ENCODE measurements at regions not wholly inside any gene's neighbourhood (a gene's known extent, or its start where the extent isn't known, plus 50 kb on each side); places are given as distances from the start of the nearest gene placed in this dataset.

GRCh38 chr10:90598513-90598912 is 259.3 kb downstream of the HTR7 start:
- no peaks in the 10 kb centered on the region for H3K4me1 ChIP-seq (ENCODE audit: control insufficient read depth, insufficient read depth, low read length, poor library complexity, severe bottlenecking)
- H3K9me3 ChIP-seq (ENCODE audit: control insufficient read depth, low read length): no peaks in the 10 kb centered on the region
- H3K27ac ChIP-seq (ENCODE audit: insufficient read depth, low read length, poor library complexity, severe bottlenecking): no peak overlapping the region
- no peaks in the 10 kb centered on the region for H3K36me3 ChIP-seq (ENCODE audit: control insufficient read depth, insufficient read depth, low read length)
- H3K4me3 ChIP-seq (ENCODE audit: insufficient read depth, low read depth, low read length, poor library complexity, severe bottlenecking): no peak overlapping the region
- no peak for DNase-seq
- no peaks in the 10 kb centered on the region for H3K27me3 ChIP-seq (replicated peaks; ENCODE audit: control insufficient read depth, insufficient read depth, low read length, poor library complexity, severe bottlenecking)

GRCh38 chr10:90602862-90603610 is 254.8 kb downstream of the HTR7 start:
- no peaks in the 10 kb centered on the region for H3K27me3 ChIP-seq (replicated peaks; ENCODE audit: control insufficient read depth, insufficient read depth, low read length, poor library complexity, severe bottlenecking)
- H3K36me3 ChIP-seq (ENCODE audit: control insufficient read depth, insufficient read depth, low read length): no peaks in the 10 kb centered on the region
- H3K27ac ChIP-seq (ENCODE audit: insufficient read depth, low read length, poor library complexity, severe bottlenecking): no peak overlapping the region
- no peaks in the 10 kb centered on the region for H3K9me3 ChIP-seq (ENCODE audit: control insufficient read depth, low read length)
- no peak overlapping the region for H3K4me3 ChIP-seq (ENCODE audit: insufficient read depth, low read depth, low read length, poor library complexity, severe bottlenecking)
- H3K4me1 ChIP-seq (ENCODE audit: control insufficient read depth, insufficient read depth, low read length, poor library complexity, severe bottlenecking): no peaks in the 10 kb centered on the region
- no peak for DNase-seq

- no peaks in the 10 kb centered on the region for H3K36me3 ChIP-seq (ENCODE audit: control insufficient read depth, insufficient read depth, low read length)
- H3K4me1 ChIP-seq (ENCODE audit: control insufficient read depth, insufficient read depth, low read length, poor library complexity, severe bottlenecking): no peaks in the 10 kb centered on the region
- no peak overlapping the region for H3K4me3 ChIP-seq (ENCODE audit: insufficient read depth, low read depth, low read length, poor library complexity, severe bottlenecking)
- H3K27ac ChIP-seq (ENCODE audit: insufficient read depth, low read length, poor library complexity, severe bottlenecking): no peak overlapping the region
- no peaks in the 10 kb centered on the region for H3K27me3 ChIP-seq (replicated peaks; ENCODE audit: control insufficient read depth, insufficient read depth, low read length, poor library complexity, severe bottlenecking)
- no peaks in the 10 kb centered on the region for H3K9me3 ChIP-seq (ENCODE audit: control insufficient read depth, low read length)
- no peak for DNase-seq
These were observed 253.2 kb downstream of the HTR7 start for GRCh38 chr10:90604636-90605035.

- Histone ChIP-seq H3K27me3 (replicated peaks; ENCODE audit: control insufficient read depth, insufficient read depth, low read length, poor library complexity, severe bottlenecking) (no peaks in the 10 kb centered on the region), H3K4me3 (ENCODE audit: insufficient read depth, low read depth, low read length, poor library complexity, severe bottlenecking) (no peak overlapping the region), H3K4me1 (ENCODE audit: control insufficient read depth, insufficient read depth, low read length, poor library complexity, severe bottlenecking) (no peaks in the 10 kb centered on the region), H3K27ac (ENCODE audit: insufficient read depth, low read length, poor library complexity, severe bottlenecking) (no peak overlapping the region), H3K36me3 (ENCODE audit: control insufficient read depth, insufficient read depth, low read length) (no peaks in the 10 kb centered on the region), H3K9me3 (ENCODE audit: control insufficient read depth, low read length) (no peaks in the 10 kb centered on the region)
- DNase-seq: no peak
These were observed 252.3 kb downstream of the HTR7 start for GRCh38 chr10:90605506-90605905.

GRCh38 chr10:90612276-90612675 is 245.6 kb downstream of the HTR7 start:
- H3K27ac ChIP-seq (ENCODE audit: insufficient read depth, low read length, poor library complexity, severe bottlenecking): no peak overlapping the region
- no peaks in the 10 kb centered on the region for H3K27me3 ChIP-seq (replicated peaks; ENCODE audit: control insufficient read depth, insufficient read depth, low read length, poor library complexity, severe bottlenecking)
- no peaks in the 10 kb centered on the region for H3K36me3 ChIP-seq (ENCODE audit: control insufficient read depth, insufficient read depth, low read length)
- H3K4me3 ChIP-seq (ENCODE audit: insufficient read depth, low read depth, low read length, poor library complexity, severe bottlenecking): no peak overlapping the region
- no peaks in the 10 kb centered on the region for H3K4me1 ChIP-seq (ENCODE audit: control insufficient read depth, insufficient read depth, low read length, poor library complexity, severe bottlenecking)
- DNase-seq: no peak
- no peaks in the 10 kb centered on the region for H3K9me3 ChIP-seq (ENCODE audit: control insufficient read depth, low read length)

- Histone ChIP-seq H3K4me3 (ENCODE audit: insufficient read depth, low read depth, low read length, poor library complexity, severe bottlenecking) (no peak overlapping the region), H3K36me3 (ENCODE audit: control insufficient read depth, insufficient read depth, low read length) (no peaks in the 10 kb centered on the region), H3K9me3 (ENCODE audit: control insufficient read depth, low read length) (no peaks in the 10 kb centered on the region), H3K27me3 (replicated peaks; ENCODE audit: control insufficient read depth, insufficient read depth, low read length, poor library complexity, severe bottlenecking) (no peaks in the 10 kb centered on the region), H3K27ac (ENCODE audit: insufficient read depth, low read length, poor library complexity, severe bottlenecking) (no peak overlapping the region), H3K4me1 (ENCODE audit: control insufficient read depth, insufficient read depth, low read length, poor library complexity, severe bottlenecking) (no peaks in the 10 kb centered on the region)
- no peak for DNase-seq
These were observed 243.2 kb downstream of the HTR7 start for GRCh38 chr10:90614631-90615030.

- H3K27me3 ChIP-seq (replicated peaks; ENCODE audit: control insufficient read depth, insufficient read depth, low read length, poor library complexity, severe bottlenecking): no peaks in the 10 kb centered on the region
- no peak for DNase-seq
- no peaks in the 10 kb centered on the region for H3K9me3 ChIP-seq (ENCODE audit: control insufficient read depth, low read length)
- H3K27ac ChIP-seq (ENCODE audit: insufficient read depth, low read length, poor library complexity, severe bottlenecking): no peak overlapping the region
- no peak overlapping the region for H3K4me3 ChIP-seq (ENCODE audit: insufficient read depth, low read depth, low read length, poor library complexity, severe bottlenecking)
- H3K36me3 ChIP-seq (ENCODE audit: control insufficient read depth, insufficient read depth, low read length): no peaks in the 10 kb centered on the region
- H3K4me1 ChIP-seq (ENCODE audit: control insufficient read depth, insufficient read depth, low read length, poor library complexity, severe bottlenecking): no peaks in the 10 kb centered on the region
These were observed 236.3 kb downstream of the HTR7 start for GRCh38 chr10:90621577-90621976.

- Histone ChIP-seq H3K4me1 (ENCODE audit: control insufficient read depth, insufficient read depth, low read length, poor library complexity, severe bottlenecking) (no peaks in the 10 kb centered on the region), H3K27ac (ENCODE audit: insufficient read depth, low read length, poor library complexity, severe bottlenecking) (no peak overlapping the region), H3K36me3 (ENCODE audit: control insufficient read depth, insufficient read depth, low read length) (no peaks in the 10 kb centered on the region), H3K9me3 (ENCODE audit: control insufficient read depth, low read length) (no peaks in the 10 kb centered on the region), H3K4me3 (ENCODE audit: insufficient read depth, low read depth, low read length, poor library complexity, severe bottlenecking) (no peak overlapping the region), H3K27me3 (replicated peaks; ENCODE audit: control insufficient read depth, insufficient read depth, low read length, poor library complexity, severe bottlenecking) (no peaks in the 10 kb centered on the region)
- DNase-seq: no peak
These were observed 222.6 kb downstream of the HTR7 start for GRCh38 chr10:90635111-90635765.

- Histone ChIP-seq H3K36me3 (ENCODE audit: control insufficient read depth, insufficient read depth, low read length) (no peaks in the 10 kb centered on the region), H3K4me1 (ENCODE audit: control insufficient read depth, insufficient read depth, low read length, poor library complexity, severe bottlenecking) (no peaks in the 10 kb centered on the region)
These were observed 217.1 kb downstream of the HTR7 start for GRCh38 chr10:90640756-90641155.

GRCh38 chr10:90641731-90642130 is 216.1 kb downstream of the HTR7 start:
- DNase-seq: no peak
- no peak overlapping the region for H3K27ac ChIP-seq (ENCODE audit: insufficient read depth, low read length, poor library complexity, severe bottlenecking)
- H3K36me3 ChIP-seq (ENCODE audit: control insufficient read depth, insufficient read depth, low read length): no peaks in the 10 kb centered on the region
- no peaks in the 10 kb centered on the region for H3K9me3 ChIP-seq (ENCODE audit: control insufficient read depth, low read length)
- H3K4me1 ChIP-seq (ENCODE audit: control insufficient read depth, insufficient read depth, low read length, poor library complexity, severe bottlenecking): no peaks in the 10 kb centered on the region
- no peaks in the 10 kb centered on the region for H3K27me3 ChIP-seq (replicated peaks; ENCODE audit: control insufficient read depth, insufficient read depth, low read length, poor library complexity, severe bottlenecking)
- no peak overlapping the region for H3K4me3 ChIP-seq (ENCODE audit: insufficient read depth, low read depth, low read length, poor library complexity, severe bottlenecking)

More at GRCh38 chr10:90640756-90641155, 217.1 kb downstream of the HTR7 start:
- Histone ChIP-seq H3K4me3 (ENCODE audit: insufficient read depth, low read depth, low read length, poor library complexity, severe bottlenecking) (no peak overlapping the region), H3K27ac (ENCODE audit: insufficient read depth, low read length, poor library complexity, severe bottlenecking) (no peak overlapping the region), H3K9me3 (ENCODE audit: control insufficient read depth, low read length) (no peaks in the 10 kb centered on the region), H3K27me3 (replicated peaks; ENCODE audit: control insufficient read depth, insufficient read depth, low read length, poor library complexity, severe bottlenecking) (no peaks in the 10 kb centered on the region)
- DNase-seq: no peak

Measured in effector memory CD4-positive, alpha-beta T cell (primary cell).